ENCODE measurements at regions not wholly inside any gene's neighbourhood (a gene's known extent, or its start where the extent isn't known, plus 50 kb on each side); places are given as distances from the start of the nearest gene placed in this dataset.
"Not testable (repeated sequence)": the region's sequence is repeated elsewhere in the genome, so short reads cannot be mapped to it uniquely, and the experiment has no call there.

GRCh38 chr6:27693766-27694546 lies 218.2 kb downstream of the OR2B2 start:
- Histone ChIP-seq H3K27ac (ENCODE audit: low read length) (no peak overlapping the region), H3K36me3 (ENCODE audit: insufficient read depth, low read depth, low read length) (no peaks in the 10 kb centered on the region), H3K9me3 (ENCODE audit: insufficient read depth, low read depth, low read length) (no peaks in the 10 kb centered on the region), H3K27me3 (ENCODE audit: insufficient read depth, low read length) (no peaks in the 10 kb centered on the region), H3K9ac (ENCODE audit: low read depth, low read length) (peak overlapping the region; percentile 85), H3K4me1 (ENCODE audit: insufficient read depth, low read length) (no peaks in the 10 kb centered on the region), H3K4me3 (ENCODE audit: low read length) (peak overlapping the region; percentile 87)

GRCh38 chr6:27692133-27692532 lies 219.2 kb upstream of the ZNF184 start:
- not testable (repeated sequence) for H3K27me3 ChIP-seq (ENCODE audit: insufficient read depth, low read length); H3K9me3 ChIP-seq (ENCODE audit: insufficient read depth, low read depth, low read length); H3K4me3 ChIP-seq (ENCODE audit: low read length); H3K36me3 ChIP-seq (ENCODE audit: insufficient read depth, low read depth, low read length); H3K27ac ChIP-seq (ENCODE audit: low read length); H3K9ac ChIP-seq (ENCODE audit: low read depth, low read length); H3K4me1 ChIP-seq (ENCODE audit: insufficient read depth, low read length)

- Histone ChIP-seq H3K9me3 (ENCODE audit: insufficient read depth, low read depth, low read length) (no peaks in the 10 kb centered on the region), H3K9ac (ENCODE audit: low read depth, low read length) (peak overlapping the region; percentile 52; the same call in 1 of the 2 replicates), H3K27ac (ENCODE audit: low read length) (no peak overlapping the region), H3K4me1 (ENCODE audit: insufficient read depth, low read length) (no peaks in the 10 kb centered on the region), H3K4me3 (ENCODE audit: low read length) (peak overlapping the region; percentile 83), H3K36me3 (ENCODE audit: insufficient read depth, low read depth, low read length) (no peaks in the 10 kb centered on the region), H3K27me3 (ENCODE audit: insufficient read depth, low read length) (no peaks in the 10 kb centered on the region)
Observed at GRCh38 chr6:27688014-27688586, 215.2 kb upstream of the ZNF184 start.

GRCh38 chr6:27687154-27688013 lies 214.5 kb upstream of the ZNF184 start:
- Histone ChIP-seq H3K27ac (ENCODE audit: low read length) (no peak overlapping the region), H3K4me3 (ENCODE audit: low read length) (peak overlapping the region; percentile 83), H3K9ac (ENCODE audit: low read depth, low read length) (peak overlapping the region; percentile 52; the same call in 1 of the 2 replicates), H3K4me1 (ENCODE audit: insufficient read depth, low read length) (no peaks in the 10 kb centered on the region), H3K36me3 (ENCODE audit: insufficient read depth, low read depth, low read length) (no peaks in the 10 kb centered on the region), H3K9me3 (ENCODE audit: insufficient read depth, low read depth, low read length) (no peaks in the 10 kb centered on the region), H3K27me3 (ENCODE audit: insufficient read depth, low read length) (peaks cover 4% of the 10 kb centered on the region; the same call in 1 of the 2 replicates)

- H3K27ac ChIP-seq (ENCODE audit: low read length): no peak overlapping the region
- H3K9ac ChIP-seq (ENCODE audit: low read depth, low read length): no peak overlapping the region
- no peaks in the 10 kb centered on the region for H3K4me1 ChIP-seq (ENCODE audit: insufficient read depth, low read length)
- no peaks in the 10 kb centered on the region for H3K36me3 ChIP-seq (ENCODE audit: insufficient read depth, low read depth, low read length)
- H3K9me3 ChIP-seq (ENCODE audit: insufficient read depth, low read depth, low read length): no peaks in the 10 kb centered on the region
- H3K4me3 ChIP-seq (ENCODE audit: low read length): no peak overlapping the region
- peaks cover 26% of the 10 kb centered on the region; the same call in 1 of the 2 replicates for H3K27me3 ChIP-seq (ENCODE audit: insufficient read depth, low read length)
Observed at GRCh38 chr6:27685279-27685678, 212.4 kb upstream of the ZNF184 start.

- no peak overlapping the region for H3K27ac ChIP-seq (ENCODE audit: low read length)
- no peaks in the 10 kb centered on the region for H3K9me3 ChIP-seq (ENCODE audit: insufficient read depth, low read depth, low read length)
- no peaks in the 10 kb centered on the region for H3K36me3 ChIP-seq (ENCODE audit: insufficient read depth, low read depth, low read length)
- H3K27me3 ChIP-seq (ENCODE audit: insufficient read depth, low read length): peaks cover 33% of the 10 kb centered on the region; the same call in 1 of the 2 replicates
- H3K9ac ChIP-seq (ENCODE audit: low read depth, low read length): no peak overlapping the region
- peak overlapping the region; percentile 60 for H3K4me3 ChIP-seq (ENCODE audit: low read length)
- no peaks in the 10 kb centered on the region for H3K4me1 ChIP-seq (ENCODE audit: insufficient read depth, low read length)
Observed at GRCh38 chr6:27684264-27685211, 211.6 kb upstream of the ZNF184 start.

- H3K27ac ChIP-seq (ENCODE audit: low read length): no peak overlapping the region
- peaks cover 65% of the 10 kb centered on the region; the same call in 1 of the 2 replicates for H3K27me3 ChIP-seq (ENCODE audit: insufficient read depth, low read length)
- H3K36me3 ChIP-seq (ENCODE audit: insufficient read depth, low read depth, low read length): no peaks in the 10 kb centered on the region
- no peaks in the 10 kb centered on the region for H3K9me3 ChIP-seq (ENCODE audit: insufficient read depth, low read depth, low read length)
- H3K4me3 ChIP-seq (ENCODE audit: low read length): peak overlapping the region; percentile 63; the same call in 1 of the 2 replicates
- no peaks in the 10 kb centered on the region for H3K4me1 ChIP-seq (ENCODE audit: insufficient read depth, low read length)
- no peak overlapping the region for H3K9ac ChIP-seq (ENCODE audit: low read depth, low read length)
Observed at GRCh38 chr6:27679964-27680694, 207.2 kb upstream of the ZNF184 start.

GRCh38 chr6:27679308-27679963 lies 206.5 kb upstream of the ZNF184 start:
- no peaks in the 10 kb centered on the region for H3K36me3 ChIP-seq (ENCODE audit: insufficient read depth, low read depth, low read length)
- H3K27me3 ChIP-seq (ENCODE audit: insufficient read depth, low read length): peaks cover 68% of the 10 kb centered on the region; the same call in 1 of the 2 replicates
- no peak overlapping the region for H3K27ac ChIP-seq (ENCODE audit: low read length)
- H3K4me1 ChIP-seq (ENCODE audit: insufficient read depth, low read length): no peaks in the 10 kb centered on the region
- H3K4me3 ChIP-seq (ENCODE audit: low read length): peak overlapping the region; percentile 63; the same call in 1 of the 2 replicates
- no peaks in the 10 kb centered on the region for H3K9me3 ChIP-seq (ENCODE audit: insufficient read depth, low read depth, low read length)
- H3K9ac ChIP-seq (ENCODE audit: low read depth, low read length): no peak overlapping the region

- Histone ChIP-seq H3K27me3 (ENCODE audit: insufficient read depth, low read length) (peaks cover 76% of the 10 kb centered on the region; the same call in 1 of the 2 replicates), H3K27ac (ENCODE audit: low read length) (no peak overlapping the region)
Observed at GRCh38 chr6:27678469-27678868, 205.6 kb upstream of the ZNF184 start.

GRCh38 chr6:27674882-27675281 lies 202.0 kb upstream of the ZNF184 start:
- Histone ChIP-seq H3K36me3 (ENCODE audit: insufficient read depth, low read depth, low read length) (no peaks in the 10 kb centered on the region), H3K9me3 (ENCODE audit: insufficient read depth, low read depth, low read length) (no peaks in the 10 kb centered on the region), H3K4me3 (ENCODE audit: low read length) (no peak overlapping the region), H3K9ac (ENCODE audit: low read depth, low read length) (no peak overlapping the region), H3K27me3 (ENCODE audit: insufficient read depth, low read length) (peaks cover 71% of the 10 kb centered on the region), H3K27ac (ENCODE audit: low read length) (no peak overlapping the region), H3K4me1 (ENCODE audit: insufficient read depth, low read length) (no peaks in the 10 kb centered on the region; the same call in 1 of the 2 replicates)

More at GRCh38 chr6:27678469-27678868, 205.6 kb upstream of the ZNF184 start:
- no peak overlapping the region for H3K9ac ChIP-seq (ENCODE audit: low read depth, low read length)
- H3K9me3 ChIP-seq (ENCODE audit: insufficient read depth, low read depth, low read length): no peaks in the 10 kb centered on the region
- no peaks in the 10 kb centered on the region for H3K36me3 ChIP-seq (ENCODE audit: insufficient read depth, low read depth, low read length)
- H3K4me1 ChIP-seq (ENCODE audit: insufficient read depth, low read length): no peaks in the 10 kb centered on the region
- no peak overlapping the region for H3K4me3 ChIP-seq (ENCODE audit: low read length)
